HCT116 (cell line): ENCODE measurements at regions not wholly inside any gene's neighbourhood (a gene's known extent, or its start where the extent isn't known, plus 50 kb on each side); places are given as distances from the start of the nearest gene placed in this dataset.

Source experiments
- ATAC-seq: fragments of 200-7000 bp; cut with Tn5 transposase; 2 replicates; pipeline ENCODE4 v1.9.1; 2020; ENCODE audit warnings: mild to moderate bottlenecking, moderate library complexity
- BruUV-seq: library from RNA; stranded (reverse); fragments of 400-500 nt; replicated peaks from 2 replicates; lab custom pipeline; 2021; lab: Mats Ljungman, UMichigan
- CTCF ChIA-PET: fragments of 300-600 bp; sonication (Branson Sonifier 250); formaldehyde crosslinking; loops from one replicate; lab custom pipeline; 2021; ENCODE audit warnings: antibody characterized with exemption; lab: Charles Lee
- POLR2A ChIA-PET: fragments of 300-600, 350-600 bp; sonication (Branson Sonifier 250); formaldehyde crosslinking; loops from one replicate; lab custom pipeline; 2021; ENCODE audit warnings: antibody characterized with exemption; lab: Charles Lee
- RAD21 ChIA-PET, 2 experiments: fragments of 300-600 bp; sonication (Branson Sonifier 250); formaldehyde crosslinking; loops; one replicate each; lab custom pipeline; 2023; ENCODE audit warnings: low total read pairs in 2 of 2; ENCODE audit not compliant: uncharacterized antibody in 2 of 2, unreplicated experiment in 2 of 2, low non-redundant PET in 1 of 2; lab: Charles Lee
- DNase-seq: peaks from one replicate; pipeline ENCODE4 v3.0.0-alpha.2; 2010; ENCODE audit warnings: low read depth, low spot score
- H2AFZ ChIP-seq: fragments of 200-600 bp; shearing (Covaris generic), sonication (generic); 2 replicates; pipeline ENCODE4 v1.6.1; 2017; ENCODE audit warnings: low read depth, mixed run types, mixed read lengths, antibody characterized with exemption, low read length; ENCODE audit not compliant: poor library complexity, severe bottlenecking
- H3K27ac ChIP-seq: 2 replicates; pipeline ENCODE4 v1.5.1; 2012; ENCODE audit warnings: low read depth, low read length
- H3K27me3 ChIP-seq: fragments of 200-600 bp; sonication (generic); 2 replicates; pipeline ENCODE4 v1.6.1; 2016; ENCODE audit warnings: mixed run types, low read length, mixed read lengths; ENCODE audit not compliant: insufficient read depth
- H3K36me3 ChIP-seq, 2 experiments: fragments of 200-500 bp in 1 of 2; fragments of 200-600 bp in 1 of 2; sonication (Bioruptor generic) in 1 of 2; sonication (generic) in 1 of 2; 2 replicates each; pipeline versions ENCODE4 v1.5.1 to v1.6.1; 2014 to 2016; ENCODE audit warnings: low read length in 2 of 2, inconsistent platforms in 1 of 2, mixed read lengths in 1 of 2, mixed run types in 1 of 2; ENCODE audit not compliant: insufficient read depth in 2 of 2, control insufficient read depth in 1 of 2
- H3K4me1 ChIP-seq, 2 experiments: fragments of 200-600 bp in 1 of 2; sonication (generic) in 1 of 2; 2 replicates each; pipeline versions ENCODE4 v1.5.1 to v1.6.1; 2012 to 2017; ENCODE audit warnings: low read length in 2 of 2, inconsistent platforms in 1 of 2, mild to moderate bottlenecking in 1 of 2, mixed read lengths in 1 of 2, mixed run types in 1 of 2, moderate library complexity in 1 of 2; ENCODE audit not compliant: insufficient read depth in 2 of 2, control insufficient read depth in 1 of 2
- H3K4me2 ChIP-seq: fragments of 200-600 bp; sonication (generic); 2 replicates; pipeline ENCODE4 v1.6.1; 2017; ENCODE audit warnings: mixed run types, low read length, mixed read lengths
- H3K4me3 ChIP-seq, 2 experiments: fragments of 200-600 bp in 1 of 2; sonication (generic) in 1 of 2; replicated peaks in 1 of 2; 2 replicates each; pipeline ENCODE4 v1.5.1; 2011 to 2016; ENCODE audit warnings: low read length in 2 of 2, control low read depth in 1 of 2, low read depth in 1 of 2, mild to moderate bottlenecking in 1 of 2, mixed read lengths in 1 of 2, mixed run types in 1 of 2
- H3K79me2 ChIP-seq: fragments of 200-600 bp; sonication (generic); 2 replicates; pipeline ENCODE4 v1.6.1; 2017; ENCODE audit warnings: mild to moderate bottlenecking, mixed run types, low read length, moderate library complexity, mixed read lengths; ENCODE audit not compliant: insufficient read depth
- H3K9ac ChIP-seq: fragments of 200-600 bp; sonication (generic); 2 replicates; pipeline ENCODE4 v1.6.1; 2016; ENCODE audit warnings: low read length, mixed read lengths
- H3K9me2 ChIP-seq: fragments of 200-600 bp; sonication (generic), shearing (Covaris generic); 2 replicates; pipeline ENCODE4 v1.6.1; 2017; ENCODE audit warnings: mixed run types, mild to moderate bottlenecking, moderate library complexity; ENCODE audit not compliant: insufficient read depth
- H3K9me3 ChIP-seq, 2 experiments: fragments of 200-500 bp in 1 of 2; fragments of 200-600 bp in 1 of 2; sonication (Bioruptor generic) in 1 of 2; sonication (generic) in 1 of 2; 2 replicates each; pipeline ENCODE4 v1.6.1; 2014 to 2017; ENCODE audit warnings: low read length in 2 of 2, mixed read lengths in 2 of 2, inconsistent platforms in 1 of 2, low read depth in 1 of 2, mild to moderate bottlenecking in 1 of 2, mixed run types in 1 of 2, moderate library complexity in 1 of 2; ENCODE audit not compliant: control insufficient read depth in 1 of 2, insufficient read depth in 1 of 2
- H4K20me1 ChIP-seq: fragments of 200-600 bp; sonication (generic), shearing (Covaris generic); 2 replicates; pipeline ENCODE4 v1.6.1; 2017; ENCODE audit warnings: mixed run types, mild to moderate bottlenecking, moderate library complexity; ENCODE audit not compliant: insufficient read depth
- CBX3 ChIP-seq: IDR thresholded peaks from 2 replicates; pipeline ENCODE4 v1.6.1; 2012; ENCODE audit warnings: low read depth
- EZH2 ChIP-seq: fragments of 200-600 bp; sonication (generic); IDR thresholded peaks from 2 replicates; pipeline ENCODE4 v1.6.1; 2017; ENCODE audit warnings: antibody characterized with exemption, mixed run types
- EZH2phosphoT487 ChIP-seq: fragments of 200-600 bp; IDR thresholded peaks from 2 replicates; pipeline ENCODE4 v1.6.1; 2018; ENCODE audit warnings: antibody characterized with exemption, borderline replicate concordance
- MAX ChIP-seq: IDR thresholded peaks from 2 replicates; pipeline ENCODE4 v1.6.1; 2012
- SIN3A ChIP-seq: IDR thresholded peaks from 2 replicates; pipeline ENCODE4 v1.6.1; 2012; ENCODE audit warnings: low read depth
- SRF ChIP-seq: IDR thresholded peaks from 2 replicates; pipeline ENCODE4 v1.6.1; 2012; ENCODE audit warnings: low read depth
- TCF7L2 ChIP-seq: IDR thresholded peaks from 2 replicates; pipeline ENCODE4 v1.7.0; 2011; ENCODE audit warnings: borderline replicate concordance, inconsistent platforms; ENCODE audit not compliant: insufficient read depth, insufficient read length; ENCODE audit errors: extremely low read depth
- ZNF274 ChIP-seq: fragments of 200-500 bp; sonication (Bioruptor generic); IDR thresholded peaks from 2 replicates; pipeline ENCODE4 v1.6.1; 2014; ENCODE audit warnings: mild to moderate bottlenecking, low read depth, low read length, inconsistent platforms
- intact Hi-C: fragments of 100-400 bp; cut with micrococcal nuclease; formaldehyde crosslinking; loops from 2 replicates; pipeline ENCODE4 v1.10.0; 2022
- TF ChIP-seq, protein P1 (sequence below): IDR thresholded peaks from 2 replicates; pipeline ENCODE4 v1.6.1; 2012
- TF ChIP-seq, protein P2 (sequence below): IDR thresholded peaks from 2 replicates; pipeline ENCODE4 v1.6.1; 2011; ENCODE audit warnings: mild to moderate bottlenecking, low read length, moderate library complexity; ENCODE audit not compliant: insufficient replicate concordance; ENCODE audit errors: extremely low read depth

- TF ChIP-seq EZH2 (no peak), TCF7L2 (peak; percentile 88), CBX3 (peak; percentile 77; the same call in 1 of the 2 replicates), SIN3A (no peak), EZH2phosphoT487 (no peak)
- TF ChIP-seq, protein P1, sequence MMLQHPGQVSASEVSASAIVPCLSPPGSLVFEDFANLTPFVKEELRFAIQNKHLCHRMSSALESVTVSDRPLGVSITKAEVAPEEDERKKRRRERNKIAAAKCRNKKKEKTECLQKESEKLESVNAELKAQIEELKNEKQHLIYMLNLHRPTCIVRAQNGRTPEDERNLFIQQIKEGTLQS, result no peak
- TF ChIP-seq, protein P2, sequence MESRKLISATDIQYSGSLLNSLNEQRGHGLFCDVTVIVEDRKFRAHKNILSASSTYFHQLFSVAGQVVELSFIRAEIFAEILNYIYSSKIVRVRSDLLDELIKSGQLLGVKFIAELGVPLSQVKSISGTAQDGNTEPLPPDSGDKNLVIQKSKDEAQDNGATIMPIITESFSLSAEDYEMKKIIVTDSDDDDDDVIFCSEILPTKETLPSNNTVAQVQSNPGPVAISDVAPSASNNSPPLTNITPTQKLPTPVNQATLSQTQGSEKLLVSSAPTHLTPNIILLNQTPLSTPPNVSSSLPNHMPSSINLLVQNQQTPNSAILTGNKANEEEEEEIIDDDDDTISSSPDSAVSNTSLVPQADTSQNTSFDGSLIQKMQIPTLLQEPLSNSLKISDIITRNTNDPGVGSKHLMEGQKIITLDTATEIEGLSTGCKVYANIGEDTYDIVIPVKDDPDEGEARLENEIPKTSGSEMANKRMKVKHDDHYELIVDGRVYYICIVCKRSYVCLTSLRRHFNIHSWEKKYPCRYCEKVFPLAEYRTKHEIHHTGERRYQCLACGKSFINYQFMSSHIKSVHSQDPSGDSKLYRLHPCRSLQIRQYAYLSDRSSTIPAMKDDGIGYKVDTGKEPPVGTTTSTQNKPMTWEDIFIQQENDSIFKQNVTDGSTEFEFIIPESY, result no peak
- TF ChIP-seq, all 23 proteins: peak for 11
Observed at GRCh38 chr2:181778621-181779201, 98.4 kb upstream of the NEUROD1 start (continued).

GRCh38 chr2:181779288-181780021 is 99.1 kb upstream of the NEUROD1 start:
- ChIA-PET CTCF (interaction anchor here (1.0 to 1.5 kb wide), 2 partner anchors 8 to 12 kb away, joined by 3 to 7 read pairs; no protein-coding TSS in a partner anchor), POLR2A (interaction anchor here (0.8 to 3.8 kb wide), 8 partner anchors 9 to 121 kb away, joined by 3 to 23 read pairs (median 4); partner anchors contain the start of gene ITPRID2), RAD21 (no interaction called here)
- ATAC-seq, result no peak
- no peaks in the 10 kb centered on the region for H3K27me3 ChIP-seq
- peaks cover 89 to 94% of the 10 kb centered on the region in 2 experiments for H3K4me1 ChIP-seq
- no peaks in the 10 kb centered on the region for H3K36me3 ChIP-seq
- H3K4me3 ChIP-seq, result no peak overlapping the region
- peak overlapping the region; percentile 50; the same call in 1 of the 2 replicates for H3K9ac ChIP-seq
- peak overlapping the region; percentile 92 for H3K27ac ChIP-seq
- no peaks in the 10 kb centered on the region for H3K9me3 ChIP-seq
- H2AFZ ChIP-seq, result no peak overlapping the region
- DNase-seq, result no peak
- no peaks in the 10 kb centered on the region for H3K9me2 ChIP-seq
- TF ChIP-seq SRF, result no peak
- TF ChIP-seq, protein P1, result no peak
- no peak for TF ChIP-seq ZNF274
- no peak for TF ChIP-seq MAX
- intact Hi-C loops, result loop anchor here (5.0 kb wide), 1 partner anchor 173 kb away; no protein-coding TSS in a partner anchor
- peak overlapping the region; percentile 59 for H3K4me2 ChIP-seq
- BruUV-seq, result no TSS peak
- H4K20me1 ChIP-seq, result no peaks in the 10 kb centered on the region
- H3K79me2 ChIP-seq, result 0 out of 2 replicates have a peak, but pooled peaks cover 10% of the 10 kb centered on the region
